IMR-90 (cell line): ENCODE measurements at regions not wholly inside any gene's neighbourhood (a gene's known extent, or its start where the extent isn't known, plus 50 kb on each side); places are given as distances from the start of the nearest gene placed in this dataset.

ENCODE experiments used
- ATAC-seq: fragments of 200-7000 bp; cut with Tn5 transposase; 2 replicates; pipeline ENCODE4 v1.9.1; 2020; ENCODE audit warnings: low read depth, mild to moderate bottlenecking, moderate library complexity
- BruUV-seq: library from RNA; stranded (reverse); fragments of 400-500 nt; replicated peaks from 2 replicates; lab custom pipeline; 2021; lab: Mats Ljungman, UMichigan
- CTCF ChIA-PET: fragments of 300-600 bp; formaldehyde crosslinking; extraction: SDS; loops from one replicate; lab custom pipeline; 2021; ENCODE audit warnings: antibody characterized with exemption; lab: Yijun Ruan, JAX
- POLR2A ChIA-PET: fragments of 300-600 bp; sonication (Branson Sonifier 250); formaldehyde crosslinking; loops from one replicate; lab custom pipeline; 2022; ENCODE audit warnings: antibody characterized with exemption; ENCODE audit not compliant: unreplicated experiment; lab: Charles Lee
- DNase-seq: peaks from one replicate; pipeline ENCODE4 v3.0.0; 2013
- H2AFZ ChIP-seq: replicated peaks from 2 replicates; pipeline ENCODE3; 2013; ENCODE audit warnings: low read length, mild to moderate bottlenecking; ENCODE audit not compliant: poor library complexity
- H2AK5ac ChIP-seq: 2 replicates; pipeline ENCODE4 v1.6.1; 2013; ENCODE audit warnings: low read depth, low read length, inconsistent platforms
- H2AK9ac ChIP-seq: replicated peaks from 2 replicates; pipeline ENCODE3; 2013; ENCODE audit warnings: mild to moderate bottlenecking, low read depth, low read length, moderate library complexity; ENCODE audit not compliant: poor library complexity
- H2BK120ac ChIP-seq: 2 replicates; pipeline ENCODE4 v1.6.1; 2013; ENCODE audit warnings: low read depth, low read length, inconsistent platforms
- H2BK15ac ChIP-seq: 3 replicates; pipeline ENCODE4 v1.6.1; 2013; ENCODE audit warnings: low read depth, low read length, inconsistent platforms
- H2BK20ac ChIP-seq: 2 replicates; pipeline ENCODE4 v1.6.1; 2013; ENCODE audit warnings: low read depth, mild to moderate bottlenecking, inconsistent platforms, low read length, moderate library complexity
- H2BK5ac ChIP-seq: 2 replicates; pipeline ENCODE4 v1.6.1; 2013; ENCODE audit warnings: mild to moderate bottlenecking, low read depth, low read length, inconsistent platforms; ENCODE audit not compliant: poor library complexity, severe bottlenecking
- H3K14ac ChIP-seq: replicated peaks from 2 replicates; pipeline ENCODE4 v1.6.1; 2013; ENCODE audit warnings: low read depth, low read length, inconsistent platforms
- H3K18ac ChIP-seq: 2 replicates; pipeline ENCODE4 v1.6.1; 2013; ENCODE audit warnings: low read depth, low read length, control low read depth
- H3K23ac ChIP-seq: 2 replicates; pipeline ENCODE4 v1.6.1; 2013; ENCODE audit warnings: low read depth, low read length, inconsistent platforms
- H3K27ac ChIP-seq: 2 replicates; pipeline ENCODE4 v1.5.1; 2013; ENCODE audit warnings: mild to moderate bottlenecking, control low read depth, low read length; ENCODE audit not compliant: insufficient read depth
- H3K27me3 ChIP-seq: 2 replicates; pipeline ENCODE4 v1.6.1; 2013; ENCODE audit warnings: low read length; ENCODE audit not compliant: control insufficient read depth, insufficient read depth
- H3K36me3 ChIP-seq: 2 replicates; pipeline ENCODE4 v1.6.1; 2013; ENCODE audit warnings: low read length, mixed read lengths; ENCODE audit not compliant: control insufficient read depth, insufficient read depth
- H3K4ac ChIP-seq: 2 replicates; pipeline ENCODE4 v1.6.1; 2013; ENCODE audit warnings: low read depth, low read length, inconsistent platforms
- H3K4me1 ChIP-seq: 2 replicates; pipeline ENCODE4 v1.6.1; 2013; ENCODE audit warnings: low read length, mixed read lengths; ENCODE audit not compliant: control insufficient read depth, insufficient read depth
- H3K4me2 ChIP-seq: 2 replicates; pipeline ENCODE4 v1.6.1; 2013; ENCODE audit warnings: low read depth, mild to moderate bottlenecking, control low read depth, low read length, moderate library complexity
- H3K4me3 ChIP-seq: 2 replicates; pipeline ENCODE4 v1.5.1; 2013; ENCODE audit warnings: low read depth, mild to moderate bottlenecking, control low read depth, low read length, moderate library complexity; ENCODE audit not compliant: insufficient read depth
- H3K56ac ChIP-seq: 2 replicates; pipeline ENCODE4 v1.6.1; 2013; ENCODE audit warnings: low read length, inconsistent platforms; ENCODE audit not compliant: insufficient read depth; ENCODE audit errors: extremely low read depth
- H3K79me1 ChIP-seq, 2 experiments: 2 replicates each; pipeline ENCODE4 v1.6.1; 2013; ENCODE audit warnings: low read length in 2 of 2, inconsistent platforms in 1 of 2, low read depth in 1 of 2
- H3K9ac ChIP-seq: 2 replicates; pipeline ENCODE4 v1.6.1; 2013; ENCODE audit warnings: low read depth, low read length, control low read depth
- H3K9me1 ChIP-seq: 2 replicates; pipeline ENCODE4 v1.6.1; 2013; ENCODE audit warnings: low read length, inconsistent platforms; ENCODE audit not compliant: insufficient read depth
- H3K9me3 ChIP-seq: 2 replicates; pipeline ENCODE4 v1.6.1; 2013; ENCODE audit warnings: low read length; ENCODE audit not compliant: control insufficient read depth, insufficient read depth
- H4K20me1 ChIP-seq: 2 replicates; pipeline ENCODE4 v1.6.1; 2013; ENCODE audit warnings: low read length, inconsistent platforms; ENCODE audit not compliant: insufficient read depth
- H4K5ac ChIP-seq: 2 replicates; pipeline ENCODE4 v1.6.1; 2013; ENCODE audit warnings: mild to moderate bottlenecking, low read depth, low read length, control low read depth
- H4K8ac ChIP-seq, 2 experiments: 2 replicates each; pipeline ENCODE4 v1.6.1; 2013; ENCODE audit warnings: low read depth in 2 of 2, low read length in 2 of 2, control low read depth in 1 of 2, inconsistent platforms in 1 of 2
- H4K91ac ChIP-seq: 2 replicates; pipeline ENCODE4 v1.6.1; 2013; ENCODE audit warnings: low read depth, low read length, inconsistent platforms; ENCODE audit not compliant: insufficient read depth
- FOS ChIP-seq: fragments of 150-350 bp; IDR thresholded peaks from 2 replicates; pipeline ENCODE4 v1.6.1; 2016; ENCODE audit warnings: low read depth, low read length
- MAFK ChIP-seq: IDR thresholded peaks from 2 replicates; pipeline ENCODE4 v1.6.1; 2012; ENCODE audit warnings: low read depth, low read length, improper control_type of control experiment
- MXI1 ChIP-seq: IDR thresholded peaks from 2 replicates; pipeline ENCODE4 v1.6.1; 2012; ENCODE audit warnings: low read depth, mild to moderate bottlenecking, low read length, moderate library complexity, borderline replicate concordance
- RAD21 ChIP-seq: IDR thresholded peaks from 2 replicates; pipeline ENCODE4 v1.6.1; 2012; ENCODE audit warnings: low read length, improper control_type of control experiment
- RCOR1 ChIP-seq: IDR thresholded peaks from 2 replicates; pipeline ENCODE4 v1.6.1; 2012; ENCODE audit warnings: mild to moderate bottlenecking, low read length, improper control_type of control experiment; ENCODE audit not compliant: insufficient replicate concordance
- WGBS, 2 experiments: methylation state at CpG; one replicate each; pipeline versions ENCODE4 v1.1.5 to v1.1.7; 2013; ENCODE audit warnings: missing lambda C conversion rate in 2 of 2; ENCODE audit not compliant: insufficient read length in 1 of 2; ENCODE audit errors: extremely low coverage in 2 of 2; 5-methylcytosine and 5-hydroxymethylcytosine counted together
- dilution Hi-C: fragments of 300-500 bp; cut with HindIII; formaldehyde crosslinking; loops from one replicate; pipeline ENCODE4 v1.14.3; 2018; ENCODE audit warnings: low sequenced_read_pairs; ENCODE audit not compliant: unreplicated experiment
- in situ Hi-C: fragments of 300-500 bp; cut with MboI; formaldehyde crosslinking; loops from 3 replicates; pipeline ENCODE4 v1.14.3; 2019; ENCODE audit warnings: low sequenced_read_pairs, inconsistent platforms, mixed read lengths
- intact Hi-C: fragments of 100-400 bp; cut with micrococcal nuclease; formaldehyde crosslinking; loops from 2 replicates; pipeline ENCODE4 v1.10.0; 2022

DNA sequence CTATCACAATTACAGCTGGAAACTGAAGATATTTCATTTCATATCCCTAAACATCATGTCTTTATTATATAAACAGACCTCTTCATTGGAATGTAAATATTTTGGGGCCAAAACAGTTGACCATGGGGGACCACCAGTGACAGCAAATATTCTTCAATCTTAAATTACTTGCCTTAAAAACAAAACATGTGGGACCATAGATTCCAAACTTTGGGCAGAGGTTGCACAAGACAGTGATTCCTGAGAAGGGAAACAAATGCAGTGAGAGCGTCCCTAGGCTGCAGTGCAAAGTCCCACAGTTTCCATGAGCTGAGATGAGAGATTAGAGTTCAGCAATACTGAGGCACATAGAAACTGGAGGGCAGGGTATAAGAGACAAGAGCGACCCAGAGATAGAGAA is 818.9 kb downstream of the CBLN2 start:
- no peak overlapping the region for H2BK20ac ChIP-seq
- no peaks in the 10 kb centered on the region for H3K27me3 ChIP-seq
- no peak overlapping the region for H4K5ac ChIP-seq
- no peak overlapping the region for H2BK120ac ChIP-seq
- H4K8ac ChIP-seq: no peak overlapping the region
- H3K14ac ChIP-seq: no peak overlapping the region
- H3K9me1 ChIP-seq: no peaks in the 10 kb centered on the region
- peaks cover 5% of the 10 kb centered on the region for H3K9me3 ChIP-seq
- no peak overlapping the region for H3K4ac ChIP-seq
- no peak for TF ChIP-seq FOS
- TF ChIP-seq RAD21: no peak
- no peak for TF ChIP-seq MXI1
- TF ChIP-seq RCOR1: no peak
- no peak for TF ChIP-seq MAFK
- H2BK15ac ChIP-seq: no peak overlapping the region
- H3K56ac ChIP-seq: no peak overlapping the region
- no peak overlapping the region for H3K23ac ChIP-seq
- dilution Hi-C loops: no loop called here
- no peak overlapping the region for H2AK5ac ChIP-seq
- H2AK9ac ChIP-seq: no peak overlapping the region
- intact Hi-C loops: no loop called here
- no peak overlapping the region for H4K91ac ChIP-seq
- no peaks in the 10 kb centered on the region for H3K79me1 ChIP-seq
- no peak overlapping the region for H3K9ac ChIP-seq
- H4K20me1 ChIP-seq: no peaks in the 10 kb centered on the region
- ChIA-PET POLR2A (no interaction called here), CTCF (no interaction called here)
- DNase-seq (no peak), ATAC-seq (no peak)
- H3K18ac ChIP-seq: no peak overlapping the region
- H2AFZ ChIP-seq: no peak overlapping the region
- no peaks in the 10 kb centered on the region for H3K36me3 ChIP-seq
- no CpG with 5 or more reads among the region's 2 CpGs for WGBS, 2 experiments
- no TSS peak for BruUV-seq
- no peak overlapping the region for H2BK5ac ChIP-seq
- no peak overlapping the region for H3K4me2 ChIP-seq
- H3K4me3 ChIP-seq: no peak overlapping the region
- in situ Hi-C loops: no loop called here
- H3K4me1 ChIP-seq: no peaks in the 10 kb centered on the region
- H3K27ac ChIP-seq: no peak overlapping the region
